Tongue (tissue), 1 donor: ENCODE measurements at regions not wholly inside any gene's neighbourhood (a gene's known extent, or its start where the extent isn't known, plus 50 kb on each side); places are given as distances from the start of the nearest gene placed in this dataset.

ENCODE experiments used
- DNase-seq: peaks from one replicate; pipeline ENCODE4 v3.0.0-alpha.2; 2015

DNA sequence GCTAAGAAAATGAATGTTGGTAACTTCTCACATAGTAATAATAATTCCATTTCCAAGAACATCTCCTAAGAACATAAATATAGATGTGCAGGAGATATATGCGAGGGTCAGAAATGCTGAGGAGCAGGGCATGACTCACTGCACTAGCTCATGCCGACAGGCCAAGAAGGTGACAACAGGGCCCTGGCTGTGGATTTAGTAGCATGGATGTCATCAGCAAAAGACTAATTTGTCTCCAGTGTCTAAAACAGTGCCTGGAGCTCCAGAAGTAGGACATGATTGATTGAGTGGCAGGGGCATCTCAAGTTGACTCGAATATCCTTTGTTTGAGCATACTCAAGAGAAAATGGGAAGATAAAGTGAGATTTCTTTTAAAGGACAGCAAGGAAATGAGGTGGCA, 207.0 kb upstream of the FOXA2 start:
- DNase-seq = no peak

DNA sequence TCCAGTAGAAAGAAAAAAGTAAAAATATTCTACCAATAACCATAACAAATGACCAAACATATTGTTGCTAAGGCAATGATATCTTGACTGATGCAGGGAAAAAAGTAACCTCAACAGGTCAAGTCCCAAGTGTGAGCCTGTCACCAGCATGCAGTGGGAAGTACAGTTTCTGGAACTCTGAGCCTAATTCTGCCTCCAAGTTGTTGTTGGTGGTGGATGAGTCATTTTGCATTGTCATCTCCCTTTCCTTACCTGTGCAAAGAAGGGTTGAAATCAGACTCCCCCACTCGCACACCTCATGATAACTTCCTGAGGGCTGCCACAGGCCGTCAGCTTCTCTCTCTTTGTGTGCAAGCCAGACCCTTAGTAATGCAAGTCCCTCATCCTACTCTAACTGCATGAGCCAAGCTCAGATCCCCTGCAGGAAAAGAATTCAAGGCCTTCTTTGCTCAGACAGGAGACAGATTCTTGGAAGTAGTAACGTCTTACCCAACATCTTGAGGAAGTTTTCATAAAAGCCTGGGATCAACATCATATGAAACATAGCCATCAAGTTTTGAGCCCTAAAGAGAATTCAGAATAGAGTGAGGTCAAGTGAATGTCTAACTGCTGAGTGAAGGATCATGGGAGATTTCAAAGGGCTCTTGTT, 207.6 kb upstream of the FOXA2 start:
- peak; percentile 69 for DNase-seq

DNA sequence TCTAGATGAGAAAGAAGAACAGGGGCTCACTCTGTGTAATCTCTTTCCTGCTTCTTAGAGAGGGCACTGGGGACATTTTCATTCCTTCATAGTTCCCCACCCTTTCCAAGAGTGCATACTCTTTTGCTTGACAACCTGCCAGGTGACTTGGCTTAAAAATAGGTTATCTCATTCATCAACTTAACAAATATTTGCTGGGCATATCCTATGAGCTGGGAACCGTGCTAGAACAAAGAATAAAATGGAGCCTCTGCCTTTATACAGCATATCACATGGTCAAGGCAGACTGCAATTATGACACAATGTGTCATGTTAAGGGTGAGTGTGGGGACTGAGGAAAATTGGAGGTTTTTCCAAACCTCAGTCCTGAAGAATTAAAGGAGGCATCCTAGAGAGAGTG, 209.8 kb upstream of the FOXA2 start:
- DNase-seq = peak; percentile 58

DNA sequence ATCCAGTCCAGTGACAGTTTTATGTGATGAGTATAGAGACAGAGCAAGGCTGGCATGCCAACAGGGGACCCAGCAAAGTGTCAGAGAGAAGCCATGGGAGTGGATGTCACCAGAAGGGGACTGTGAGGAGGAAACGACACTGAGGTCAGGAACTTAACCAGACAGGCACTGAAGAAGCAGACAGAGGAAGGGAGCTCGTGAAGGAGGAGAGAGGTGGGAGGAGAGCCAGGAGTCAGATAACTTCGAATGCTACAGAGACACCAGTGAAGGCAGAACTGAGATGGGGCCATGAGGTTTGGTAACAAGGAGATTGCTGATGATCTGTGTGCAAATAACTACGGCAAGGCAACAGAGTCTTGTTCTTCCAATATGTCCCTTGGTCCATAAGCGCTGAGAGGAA, 211.1 kb upstream of the FOXA2 start:
- DNase-seq = no peak

DNA sequence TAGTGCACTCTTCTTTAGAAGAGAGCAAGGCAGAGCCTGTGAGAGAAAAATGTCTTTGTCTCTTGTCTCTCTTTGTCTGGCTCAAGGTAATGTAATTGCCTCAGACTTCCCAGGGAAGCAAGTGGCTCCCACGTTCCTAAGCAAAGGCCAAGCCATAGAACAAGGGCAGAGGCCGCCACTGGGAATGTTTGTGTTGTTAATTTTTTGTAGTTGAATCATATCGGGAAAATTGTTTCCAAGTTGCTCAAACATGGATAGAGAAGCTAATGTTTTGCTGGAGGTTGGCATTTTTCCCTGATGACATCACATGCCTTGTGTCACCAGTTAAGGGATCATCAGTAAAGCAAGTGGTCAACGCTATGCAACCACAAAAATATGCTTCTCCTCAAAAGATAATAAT, 211.5 kb upstream of the FOXA2 start:
- peak; percentile 80 for DNase-seq

DNA sequence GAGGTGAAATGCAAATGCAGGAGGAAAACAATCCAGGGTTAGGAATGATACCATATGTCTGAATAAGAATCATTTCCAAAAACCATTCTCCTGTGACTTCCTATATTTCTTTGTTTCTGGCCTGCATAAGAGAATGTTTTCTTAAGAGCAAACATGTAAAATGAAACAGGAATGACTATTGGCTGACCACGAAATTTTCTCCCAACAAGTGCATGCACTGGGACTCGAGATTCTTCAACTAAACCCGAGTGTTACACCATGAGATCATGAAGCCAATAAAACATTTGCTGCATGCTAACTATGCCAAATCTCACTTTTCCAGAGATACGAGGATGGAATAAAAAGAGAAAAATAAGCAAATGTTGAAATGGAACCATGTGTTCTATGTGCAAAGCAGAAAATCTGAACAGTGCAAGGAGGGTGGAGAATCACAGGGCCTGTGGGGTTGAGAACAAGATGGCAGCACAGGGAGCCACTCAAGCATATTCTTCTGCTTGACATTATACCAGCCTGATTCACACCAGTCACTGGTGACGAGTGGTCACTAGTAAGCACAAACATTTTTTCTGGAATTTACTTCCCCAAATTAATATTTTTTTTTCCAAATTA, 212.2 kb upstream of the FOXA2 start:
- peak; percentile 85 for DNase-seq

DNA sequence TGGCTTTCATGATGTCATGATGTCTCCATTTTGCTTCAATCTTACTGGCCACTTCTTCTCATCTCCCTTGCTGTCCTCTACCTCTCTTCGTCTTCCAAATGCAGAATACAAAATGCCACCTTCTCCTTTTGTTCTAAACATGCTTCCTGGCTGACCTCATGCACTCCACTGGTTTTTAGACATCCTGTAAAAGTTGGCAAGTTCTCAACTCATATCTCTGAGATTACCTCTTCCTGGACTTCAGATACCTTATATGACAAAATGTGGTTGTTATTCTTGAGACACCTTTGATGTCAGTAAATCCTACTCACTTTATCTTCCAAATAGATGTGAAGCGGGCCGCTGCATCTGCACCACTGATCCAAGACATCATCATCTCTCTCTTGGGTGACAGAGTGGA, 212.7 kb upstream of the FOXA2 start:
- no peak for DNase-seq

DNA sequence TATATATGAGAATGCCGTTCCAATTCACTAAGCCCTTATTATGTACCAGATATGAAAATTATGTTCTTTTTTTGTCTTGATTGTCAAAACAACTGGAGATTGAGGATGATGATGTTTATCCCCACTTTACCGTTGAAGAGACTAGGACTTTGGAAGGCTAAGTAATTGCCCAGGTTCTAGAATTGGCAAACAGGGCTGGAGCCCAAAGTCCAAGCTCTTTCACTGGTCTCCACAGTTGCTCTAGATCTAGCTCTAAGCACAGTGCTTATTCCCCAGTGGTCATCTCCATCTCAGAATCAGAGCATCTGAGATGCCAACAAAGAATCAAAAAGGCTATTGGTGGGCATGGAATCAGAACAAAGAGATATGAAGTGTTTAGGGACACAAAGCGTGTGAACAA, 215.3 kb upstream of the FOXA2 start:
- no peak for DNase-seq

DNA sequence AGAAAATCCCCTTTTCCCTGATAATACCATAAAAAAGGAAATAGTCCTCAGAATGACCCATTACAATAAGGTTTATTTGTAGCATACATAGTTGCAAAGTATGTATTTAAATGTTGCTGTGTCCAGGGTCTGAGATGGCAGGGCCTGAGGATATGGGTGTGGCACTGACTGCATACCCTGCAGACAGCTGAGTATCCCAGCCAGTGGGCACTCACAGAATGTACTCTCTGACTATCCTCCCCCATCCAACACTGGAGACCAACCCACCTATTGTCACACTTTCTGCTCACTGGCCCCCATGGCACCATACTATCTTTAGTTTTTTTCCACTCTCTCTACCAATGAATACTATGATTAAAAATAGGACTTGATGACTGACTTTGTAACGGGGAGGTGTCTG, 215.8 kb upstream of the FOXA2 start:
- no peak for DNase-seq

DNA sequence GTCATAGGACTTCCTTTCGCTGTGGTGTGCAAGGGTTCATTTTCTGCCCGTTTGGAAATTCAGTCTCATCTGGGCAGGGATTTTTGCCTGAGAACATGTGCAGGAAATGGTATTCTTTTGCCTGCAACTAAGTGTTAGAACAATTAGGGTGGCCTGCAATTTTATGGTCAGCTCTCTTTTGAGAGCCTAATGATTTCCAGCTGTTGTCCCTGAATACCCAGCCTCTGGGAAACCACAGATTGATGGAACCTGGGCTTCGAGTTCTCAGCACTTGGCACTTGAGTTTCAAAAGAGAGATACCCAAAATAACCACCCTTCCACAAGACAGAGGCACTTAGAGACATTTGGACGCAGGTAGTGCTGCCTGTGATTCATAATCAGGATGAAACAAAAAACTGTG, 217.2 kb upstream of the FOXA2 start:
- no peak for DNase-seq

DNA sequence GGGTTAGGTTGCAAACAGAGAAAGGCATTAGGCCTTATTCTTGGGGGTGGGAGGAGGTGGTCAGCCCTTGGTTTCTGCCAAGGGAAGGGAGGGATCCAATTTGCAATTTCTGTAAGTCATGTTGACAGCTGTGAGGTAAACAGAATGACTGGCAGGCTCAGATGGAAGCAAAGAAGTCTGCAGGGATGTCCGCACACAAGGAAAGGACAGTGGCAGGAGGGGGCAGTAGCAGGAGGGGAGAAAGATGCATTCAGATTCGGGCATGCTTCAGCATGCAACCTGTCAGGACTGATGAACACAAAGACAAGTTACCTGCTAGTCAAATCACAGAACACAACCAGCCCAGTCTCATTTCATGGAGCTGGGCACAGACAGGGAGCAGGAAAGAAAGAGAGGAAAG, 217.9 kb upstream of the FOXA2 start:
- DNase-seq = no peak

DNA sequence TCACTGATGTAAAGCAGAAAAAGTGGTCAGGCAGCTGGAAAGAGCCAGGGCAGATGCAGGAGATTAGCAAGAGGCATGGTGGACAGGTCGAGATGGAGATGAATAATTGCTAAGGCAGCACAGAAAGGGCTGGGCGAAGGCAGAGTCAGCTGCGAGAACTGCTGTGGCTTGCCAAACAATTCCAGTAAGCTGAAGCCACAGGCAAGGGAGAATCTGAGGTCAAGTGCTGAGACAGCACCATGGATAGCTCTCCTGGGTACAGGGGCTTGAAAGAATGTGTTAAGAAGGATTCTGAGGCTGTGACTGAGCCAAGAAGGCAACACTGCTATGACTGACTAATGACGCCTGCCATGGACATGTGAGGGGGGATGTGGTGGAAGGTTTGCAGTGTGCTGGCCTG, 220.8 kb upstream of the FOXA2 start:
- peak; percentile 91 for DNase-seq

DNA sequence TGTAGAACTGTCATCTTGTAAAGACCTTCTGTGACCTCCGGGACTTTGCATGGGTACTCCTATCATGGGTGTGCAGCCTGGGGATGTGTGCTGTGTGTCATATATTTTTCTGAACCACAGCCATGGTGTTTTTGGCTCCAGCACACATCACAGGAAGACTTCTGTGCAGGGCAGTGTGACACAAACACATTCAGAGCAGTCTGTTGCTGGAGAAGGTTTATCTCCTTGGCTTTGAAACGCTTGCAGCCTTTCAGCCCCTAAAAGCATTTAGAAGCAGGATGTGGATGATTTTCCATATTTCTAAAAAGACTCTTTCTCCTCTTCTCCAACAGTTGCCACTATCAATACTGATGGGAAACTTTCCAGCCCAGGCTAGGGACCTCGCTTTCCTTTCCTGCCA, 221.6 kb upstream of the FOXA2 start:
- no peak for DNase-seq

DNA sequence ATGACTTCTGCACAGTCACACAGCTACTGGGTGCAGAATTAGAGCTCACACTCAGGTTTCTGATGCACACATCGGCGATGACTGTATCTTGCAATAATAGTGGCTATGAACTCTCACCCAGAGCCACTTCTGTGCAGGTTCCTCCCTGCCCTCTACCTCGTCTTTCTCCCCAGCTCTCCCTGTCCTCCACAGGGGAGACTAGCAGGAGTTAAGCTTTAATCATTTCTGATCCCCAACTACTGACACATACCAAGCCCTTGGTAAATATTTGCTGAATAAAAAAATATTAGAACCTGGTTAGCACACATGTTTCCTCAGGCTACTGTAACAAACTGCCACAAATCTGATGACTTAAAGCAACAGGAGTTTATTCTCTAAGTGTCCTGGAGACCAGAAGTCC, 222.7 kb upstream of the FOXA2 start:
- no peak for DNase-seq

DNA sequence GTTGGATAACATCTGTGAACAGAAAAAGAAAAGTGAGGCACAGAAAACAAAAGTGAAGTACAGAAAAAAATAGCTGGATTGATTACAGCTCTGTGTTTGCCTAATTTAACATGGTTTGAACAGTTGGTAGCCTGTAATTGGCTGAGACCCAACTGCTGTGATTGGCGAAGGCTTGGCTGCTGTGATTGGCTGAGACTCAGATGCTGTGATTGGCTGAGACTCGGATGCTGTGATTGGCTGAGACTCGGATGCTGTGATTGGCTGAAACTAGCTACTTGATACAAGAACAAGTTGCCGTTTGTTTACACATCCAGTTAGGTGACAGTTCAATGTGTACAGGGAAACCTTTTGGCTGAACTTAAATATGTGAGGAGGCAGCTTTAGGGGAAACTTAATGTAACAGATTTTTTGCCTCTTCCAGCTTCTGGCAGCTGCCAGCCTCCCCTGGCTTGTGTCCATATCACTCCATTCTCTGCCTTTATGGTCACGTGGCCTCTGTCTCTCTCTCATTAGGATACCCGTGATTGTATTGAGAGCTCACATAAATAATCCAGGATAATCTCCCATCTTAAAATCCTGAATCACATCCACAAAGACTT, 223.4 kb upstream of the FOXA2 start:
- peak; percentile 76 for DNase-seq

DNA sequence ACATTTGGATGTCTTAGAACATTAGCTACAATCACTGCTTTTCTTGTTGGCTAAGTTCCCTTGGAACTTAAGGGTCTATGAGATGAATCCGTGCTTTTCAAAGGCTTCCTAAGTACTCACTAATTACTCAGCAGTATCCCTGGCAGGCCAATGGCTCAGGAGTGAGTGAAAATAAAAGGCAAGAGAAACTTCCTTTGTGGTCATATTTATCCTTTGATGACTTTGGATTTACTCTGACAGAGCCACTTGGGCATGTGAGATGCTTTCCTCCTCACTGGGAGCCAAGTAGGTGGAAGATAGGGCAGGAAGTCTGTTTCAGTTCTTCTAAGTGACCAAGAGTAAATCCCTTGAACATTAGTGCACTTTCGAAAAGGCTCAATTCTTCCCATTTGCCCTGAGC, 224.3 kb upstream of the FOXA2 start:
- DNase-seq = no peak

DNA sequence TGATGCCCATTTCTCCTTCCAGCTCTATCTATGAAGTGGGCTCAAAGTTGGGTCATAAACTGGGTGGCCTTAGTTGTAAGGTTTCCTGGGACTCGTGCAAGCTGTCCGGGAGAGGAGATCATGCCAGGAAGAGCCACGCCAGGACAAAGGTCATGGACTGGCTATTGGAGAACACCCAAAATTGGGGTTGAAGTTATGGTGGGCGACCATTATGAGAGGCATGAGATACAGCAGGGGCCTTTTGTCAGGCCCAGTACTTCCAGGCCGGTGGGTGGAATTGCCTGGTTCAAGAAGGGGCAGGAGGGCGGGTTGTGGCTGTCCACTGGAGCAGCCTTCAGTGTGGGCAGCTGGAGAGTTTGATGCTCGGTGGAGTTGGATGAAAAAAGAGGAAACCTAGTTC, 225.1 kb upstream of the SSTR4 start:
- DNase-seq = no peak

DNA sequence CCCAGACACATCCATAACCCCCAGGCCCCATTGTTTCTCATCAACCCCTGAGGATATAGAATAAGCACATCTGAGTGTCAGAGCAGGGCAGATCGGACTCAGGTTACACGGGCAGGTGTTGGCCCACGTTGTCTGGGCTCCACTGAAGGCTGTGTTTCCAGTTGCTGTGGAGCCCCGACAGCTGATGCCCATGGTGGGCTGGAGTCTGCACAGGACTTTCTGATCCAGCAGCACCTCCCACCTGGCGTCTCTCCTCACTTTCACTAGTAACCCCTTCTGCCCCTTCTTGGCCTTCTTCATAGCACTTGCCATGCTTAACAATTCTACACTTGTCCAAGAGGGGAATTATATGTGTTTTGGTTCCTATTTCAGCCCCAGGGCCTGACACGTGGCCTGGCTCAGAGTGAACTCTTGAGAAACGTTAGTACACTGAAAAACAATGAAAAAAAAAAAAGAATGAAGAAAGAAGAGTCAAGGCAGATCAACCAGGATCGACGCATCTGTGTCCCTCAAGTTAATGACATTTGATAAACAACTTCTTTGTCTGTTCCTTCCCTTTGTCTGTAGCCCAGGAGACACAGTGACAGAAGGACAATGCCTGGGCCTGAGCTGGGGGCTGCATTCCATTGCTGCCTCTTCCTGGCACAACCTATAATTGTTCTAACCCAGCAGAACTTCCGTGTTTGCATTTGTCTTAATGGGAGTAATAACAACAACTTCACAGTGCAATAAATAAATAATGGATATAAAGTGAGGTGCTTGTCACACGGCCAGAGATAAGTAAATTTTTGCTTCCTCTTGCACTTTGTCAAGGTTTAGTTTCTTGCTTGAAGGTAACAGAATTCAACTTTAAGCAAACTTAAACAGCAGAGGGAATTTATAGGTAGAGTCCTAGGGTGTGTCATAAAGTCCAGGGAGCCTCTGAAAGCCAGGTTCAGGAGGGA, 224.2 kb upstream of the SSTR4 start:
- peak; percentile 88 for DNase-seq

DNA sequence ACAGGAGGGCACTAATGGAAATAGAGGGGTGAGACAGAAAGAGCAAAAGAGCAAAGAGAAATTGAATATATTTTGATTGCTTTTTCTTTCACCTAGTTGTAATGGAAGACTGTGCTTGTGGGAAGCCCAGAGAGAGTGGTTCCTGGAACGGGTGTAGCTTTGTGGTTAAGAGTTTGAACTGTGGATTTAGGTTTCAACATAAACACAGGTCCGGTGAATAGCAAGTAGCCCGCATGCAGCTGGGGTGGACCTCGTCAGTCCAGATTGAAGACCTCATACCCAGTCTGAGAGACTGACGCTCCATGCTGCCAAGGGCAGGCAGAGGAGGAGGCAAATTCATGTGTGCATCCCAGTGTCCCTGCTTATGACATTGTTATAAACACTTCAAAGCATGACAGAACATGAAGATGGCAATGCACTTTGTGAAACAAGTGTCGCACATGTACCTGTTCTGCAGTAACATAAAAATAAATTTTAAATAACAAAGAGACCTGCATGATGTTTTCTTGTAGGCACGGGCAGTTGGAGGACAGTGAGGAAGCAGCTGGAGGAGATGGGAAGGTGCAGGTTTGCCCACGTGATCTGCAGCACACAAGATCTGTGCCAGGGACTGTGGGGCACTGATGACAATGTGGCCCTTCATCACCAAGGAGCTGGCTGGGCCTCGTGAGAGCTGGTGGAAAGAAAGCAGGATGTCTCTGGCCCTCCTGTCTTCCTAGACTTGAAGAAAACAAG, 220.5 kb upstream of the SSTR4 start:
- no peak for DNase-seq

DNA sequence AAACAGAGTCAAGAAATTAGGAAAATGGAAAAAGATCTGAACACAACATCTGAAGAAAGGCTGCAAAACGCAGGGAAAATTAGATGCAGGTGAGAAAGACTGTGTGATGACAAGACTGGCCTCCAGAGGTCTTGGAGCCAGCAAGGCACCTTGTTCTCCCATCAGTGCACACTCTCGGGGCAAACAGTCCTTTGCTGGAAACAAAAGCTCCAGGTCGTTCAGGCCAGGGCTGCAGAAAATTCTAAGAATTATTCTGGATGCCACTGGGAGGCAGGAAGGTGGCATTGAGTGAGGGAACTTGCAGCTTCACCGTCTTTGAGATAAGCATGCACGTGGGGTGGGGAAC, 219.9 kb upstream of the SSTR4 start:
- no peak for DNase-seq

DNA sequence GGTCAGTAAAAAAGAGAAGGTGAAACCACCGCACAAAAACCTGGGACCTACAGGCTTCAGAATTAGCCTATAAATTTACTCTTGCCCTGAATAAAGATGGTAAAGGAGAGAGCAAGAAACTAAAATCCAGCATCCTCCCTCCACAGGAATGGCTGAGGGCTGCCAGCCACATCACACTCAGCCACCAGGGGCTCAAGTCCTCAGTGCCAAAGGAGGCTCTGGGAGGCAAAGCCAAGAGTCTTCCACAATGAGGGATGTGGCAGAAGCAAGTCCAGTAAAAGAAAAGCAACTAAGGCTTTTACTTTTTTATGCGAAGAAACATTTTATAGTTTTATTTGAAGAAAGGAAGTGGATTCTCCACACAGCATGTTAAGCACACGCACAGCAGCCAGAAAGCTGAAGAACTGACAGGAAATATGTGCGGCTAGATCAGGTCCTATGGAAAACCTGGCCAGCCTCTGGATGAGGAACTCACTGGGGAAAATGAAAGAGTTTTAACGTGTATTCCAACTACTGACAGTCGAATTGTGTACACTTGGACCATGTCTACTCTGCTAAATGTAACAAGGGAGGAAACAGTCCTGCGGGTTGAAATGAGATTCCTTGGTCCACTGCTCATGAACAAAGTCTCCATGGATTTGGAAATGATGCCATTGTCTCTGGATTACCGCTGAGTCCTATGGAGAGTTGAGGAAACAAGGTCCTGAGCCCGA, 219.4 kb upstream of the SSTR4 start:
- peak; percentile 82 for DNase-seq

DNA sequence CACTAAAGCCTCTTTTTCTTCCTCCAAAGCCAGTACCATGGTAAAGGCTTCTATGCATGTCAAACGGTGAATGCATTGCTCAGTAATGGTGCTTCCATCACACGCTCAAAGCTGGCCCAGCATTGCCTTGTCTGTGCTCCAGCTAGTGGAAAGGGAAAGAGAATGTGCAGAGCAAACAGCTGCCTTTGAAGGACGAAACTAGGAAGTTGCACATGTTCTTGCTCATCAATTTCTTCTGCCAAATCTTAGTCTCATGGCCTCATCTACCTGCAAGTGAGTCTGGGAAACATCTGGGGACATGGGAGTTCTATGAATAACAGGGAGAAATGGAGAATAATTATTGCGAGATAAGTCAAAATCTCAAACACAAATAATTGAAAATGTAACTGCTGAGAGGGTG, 216.5 kb upstream of the SSTR4 start:
- peak; percentile 83 for DNase-seq
